ENCODE measurements at regions not wholly inside any gene's neighbourhood (a gene's known extent, or its start where the extent isn't known, plus 50 kb on each side); places are given as distances from the start of the nearest gene placed in this dataset.

DNA sequence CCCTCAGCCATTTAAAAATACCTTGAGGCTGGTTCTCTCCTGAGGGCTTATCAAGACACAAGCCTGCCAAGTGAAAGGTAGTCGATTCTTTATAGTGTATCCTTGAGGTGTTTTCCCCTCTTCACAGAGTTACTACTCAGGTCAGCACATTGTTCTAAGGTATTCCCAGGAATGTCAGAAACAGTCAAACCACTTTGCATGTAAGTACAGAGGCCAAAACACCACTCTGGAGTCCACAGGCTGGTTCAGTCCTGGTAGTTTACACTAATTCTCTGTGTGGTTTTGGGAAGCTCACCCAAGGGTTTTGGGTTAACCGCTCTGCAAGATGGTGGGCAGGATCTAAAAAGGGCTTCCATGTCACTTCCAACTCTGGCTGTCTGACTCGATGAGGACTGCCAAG lies 162.3 kb upstream of the PPP2R2B start:
- no peak for TF ChIP-seq TAF1 (IDR thresholded peaks at IDR 0.05; ENCODE audit: low read depth, low read length)
- no peak for TF ChIP-seq POLR2A (IDR thresholded peaks at IDR 0.05; ENCODE audit: low read depth, low read length)

Data from GM12891 (cell line).